HG02623 (cell line): ENCODE measurements at regions not wholly inside any gene's neighbourhood (a gene's known extent, or its start where the extent isn't known, plus 50 kb on each side); places are given as distances from the start of the nearest gene placed in this dataset.
"Not testable (repeated sequence)": the region's sequence is repeated elsewhere in the genome, so short reads cannot be mapped to it uniquely, and the experiment has no call there.

Experiments used
- ATAC-seq: cut with Tn5 transposase; IDR thresholded peaks from one replicate; pipeline ENCODE4 v1.9.1; 2021; ENCODE audit warnings: moderate library complexity; ENCODE audit not compliant: unreplicated experiment

DNA sequence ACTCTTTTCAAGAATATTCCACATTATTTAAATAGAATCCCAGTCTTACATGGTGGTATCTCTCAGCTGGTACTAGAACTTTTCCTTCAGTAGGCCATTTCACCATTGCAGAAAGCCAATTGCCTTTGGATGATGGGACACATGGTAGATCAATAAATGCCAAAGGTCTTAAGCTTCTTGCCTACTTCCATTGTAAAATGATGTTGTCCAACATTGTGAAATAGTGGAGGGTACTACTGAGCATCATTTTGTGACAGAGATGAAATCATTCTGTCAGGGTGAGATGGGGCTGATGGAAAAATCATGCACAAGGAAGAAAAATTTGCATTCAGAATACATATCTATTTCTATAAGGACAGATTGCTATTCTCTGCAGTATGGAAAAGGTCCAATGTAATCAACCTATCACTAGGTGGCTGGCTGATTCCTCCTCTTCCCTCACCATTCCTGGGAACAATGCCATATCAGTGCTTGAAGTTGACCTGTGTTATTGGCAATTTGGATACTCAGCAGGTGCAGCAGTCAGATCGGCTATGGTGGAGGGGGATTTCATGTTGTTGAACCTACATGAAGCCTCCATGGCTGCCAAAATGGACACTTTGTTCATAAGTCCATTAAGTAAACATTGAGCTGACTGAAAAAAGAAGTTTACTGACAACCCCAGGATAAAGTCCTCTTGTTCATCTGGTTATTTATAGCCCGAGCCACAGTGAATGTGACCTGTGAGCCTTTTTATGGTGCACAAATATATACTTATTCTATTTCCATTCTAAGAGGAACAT is 596.9 kb upstream of the ARPP21 start:
- ATAC-seq = no peak

DNA sequence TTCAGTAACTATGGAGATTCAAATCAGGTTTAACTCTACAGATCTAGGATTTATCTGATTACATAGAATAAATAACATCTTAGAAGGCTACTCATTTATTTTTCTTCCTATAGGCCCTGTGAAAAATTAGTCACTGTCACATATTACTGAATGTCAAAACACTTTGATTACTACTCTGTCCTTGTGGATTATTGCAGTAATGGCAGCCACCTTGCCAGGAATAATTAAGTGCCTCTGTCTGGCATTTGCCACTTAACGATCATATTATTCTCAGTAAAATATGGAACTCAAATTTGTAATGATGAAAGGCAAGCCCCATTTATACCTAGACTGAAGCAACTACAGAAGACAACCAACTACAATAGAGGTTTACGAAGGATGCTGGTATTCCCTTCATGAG is 596.3 kb upstream of the ARPP21 start:
- no peak for ATAC-seq

DNA sequence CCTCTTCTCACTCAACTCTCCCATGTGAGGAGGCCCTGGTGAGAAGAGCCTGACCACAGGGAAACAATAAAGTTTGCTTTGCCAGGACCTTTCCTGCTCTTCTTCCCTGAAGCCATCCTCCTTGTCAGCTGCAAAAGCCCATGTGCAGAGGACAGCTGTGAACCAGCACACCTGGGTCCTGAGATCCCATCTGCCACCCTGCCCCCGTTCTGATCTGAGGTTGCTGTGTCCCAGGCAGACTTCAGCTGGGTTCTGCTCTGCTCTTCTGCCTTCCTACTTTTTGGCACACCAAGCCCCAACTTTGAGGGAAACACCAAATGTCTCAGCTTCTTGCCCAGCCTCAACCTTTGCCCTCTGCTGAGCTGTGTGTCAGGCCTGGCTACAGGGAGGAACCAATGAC is 595.1 kb upstream of the ARPP21 start:
- no peak for ATAC-seq

DNA sequence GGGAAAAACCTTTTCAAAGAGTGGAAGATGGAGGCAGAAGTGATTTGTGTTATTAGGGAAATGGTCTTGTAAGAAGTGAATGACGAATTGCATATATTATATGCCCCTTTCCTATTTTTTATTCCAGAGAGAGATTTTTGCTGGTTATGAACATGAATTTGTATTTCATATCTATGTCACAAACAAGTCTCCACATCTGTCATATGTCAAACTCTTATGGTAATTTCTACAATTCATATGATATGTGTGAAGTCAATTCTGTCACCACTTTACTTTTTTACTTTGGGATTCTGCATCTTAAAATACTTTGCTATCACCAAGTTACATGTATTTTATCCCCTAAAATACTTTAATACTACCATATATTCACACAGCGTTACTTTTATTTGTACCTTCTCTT is 594.2 kb upstream of the ARPP21 start:
- no peak for ATAC-seq

DNA sequence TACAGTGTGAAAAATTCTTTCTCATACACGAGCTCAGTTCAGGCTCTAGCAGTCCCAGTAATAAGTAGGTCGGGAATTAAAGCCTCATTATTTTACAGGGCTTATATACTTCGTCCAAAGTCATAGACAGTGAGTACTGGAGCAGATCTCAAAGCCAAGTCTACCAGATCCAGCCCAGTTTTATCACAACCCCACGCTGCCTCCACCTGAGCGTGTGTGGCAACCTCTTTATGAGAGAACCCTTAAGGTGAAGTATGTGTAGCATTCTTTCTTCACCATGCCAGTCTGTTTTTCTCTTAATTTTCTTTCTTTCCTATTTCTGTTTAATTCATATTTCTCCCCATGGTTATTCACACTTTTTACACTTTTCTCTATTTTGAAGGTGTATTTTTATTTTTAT is 574.6 kb upstream of the ARPP21 start:
- no peak for ATAC-seq

DNA sequence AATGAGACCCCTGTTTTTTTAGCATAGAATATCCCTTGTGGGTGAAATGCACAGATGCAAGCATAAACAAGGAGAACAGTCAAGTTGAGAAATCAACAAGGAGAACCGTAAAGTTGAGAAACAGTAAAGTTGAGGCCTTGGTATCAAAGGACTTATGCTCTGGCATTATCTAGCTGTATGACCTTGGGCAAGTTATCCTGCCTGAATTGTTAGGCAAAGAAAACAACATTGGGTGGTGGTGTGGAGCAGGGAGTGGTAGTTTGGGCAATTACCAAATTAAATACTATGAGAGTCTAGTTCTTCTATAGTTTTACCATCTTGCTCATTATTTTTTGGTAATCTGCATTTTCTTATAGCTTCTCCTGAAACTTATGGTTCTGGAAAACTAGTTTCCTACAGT is 573.4 kb upstream of the ARPP21 start:
- no peak for ATAC-seq

DNA sequence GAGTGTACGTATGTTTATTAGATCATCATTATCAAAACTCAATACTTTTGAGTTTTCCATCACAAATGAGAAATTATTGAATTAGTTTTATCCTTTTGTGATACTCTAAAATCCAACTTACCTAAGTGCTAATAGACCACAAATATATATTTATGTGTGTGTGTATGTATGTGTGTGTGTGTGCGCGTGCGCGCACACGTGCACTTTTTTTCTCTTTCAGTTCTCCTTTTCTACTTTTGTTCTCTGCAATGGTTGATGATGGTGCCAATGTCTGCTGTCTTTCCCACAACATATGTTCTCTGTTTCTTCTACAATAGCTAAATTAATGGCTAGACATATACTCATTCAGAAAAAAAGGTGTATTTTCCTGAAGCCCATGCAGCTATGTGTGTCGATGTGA is 571.6 kb upstream of the ARPP21 start:
- no peak for ATAC-seq

DNA sequence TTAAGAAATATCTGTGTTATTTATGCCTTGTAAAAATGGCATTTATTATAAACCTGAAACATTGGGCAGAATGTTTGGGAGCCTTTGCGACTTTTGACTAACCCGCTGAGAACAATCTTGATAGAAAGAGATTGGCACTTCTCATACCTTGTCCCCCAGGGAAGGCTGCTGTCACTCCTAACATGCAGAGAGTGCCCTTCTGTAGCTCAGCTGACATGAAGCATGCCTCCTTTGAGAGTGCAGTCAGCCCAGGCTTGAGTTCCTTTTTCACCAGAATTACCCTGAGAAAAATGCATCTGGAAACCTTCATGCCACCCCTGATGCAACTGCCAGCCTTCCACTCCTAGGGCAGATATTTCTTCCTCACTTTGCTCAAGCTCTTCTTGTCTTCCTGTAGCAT is 569.2 kb upstream of the ARPP21 start:
- no peak for ATAC-seq

DNA sequence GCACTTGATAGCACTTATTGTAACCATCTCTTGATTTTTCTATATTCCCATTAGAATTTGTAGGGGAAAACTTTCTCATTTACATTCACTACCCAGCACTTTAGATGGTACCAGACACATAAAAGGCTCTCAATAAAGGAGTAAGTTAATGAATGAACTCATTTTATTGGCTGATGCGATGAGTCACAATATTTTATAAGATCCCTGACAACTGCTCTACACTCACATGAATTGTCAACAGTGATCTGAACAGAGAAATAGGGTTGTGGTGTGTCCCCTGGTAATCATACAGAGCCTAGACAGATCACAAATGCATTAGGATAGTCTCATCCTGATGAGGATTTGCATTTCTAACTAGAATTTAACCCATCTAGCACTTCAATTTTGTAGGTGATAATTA is 567.6 kb upstream of the ARPP21 start:
- no peak for ATAC-seq

DNA sequence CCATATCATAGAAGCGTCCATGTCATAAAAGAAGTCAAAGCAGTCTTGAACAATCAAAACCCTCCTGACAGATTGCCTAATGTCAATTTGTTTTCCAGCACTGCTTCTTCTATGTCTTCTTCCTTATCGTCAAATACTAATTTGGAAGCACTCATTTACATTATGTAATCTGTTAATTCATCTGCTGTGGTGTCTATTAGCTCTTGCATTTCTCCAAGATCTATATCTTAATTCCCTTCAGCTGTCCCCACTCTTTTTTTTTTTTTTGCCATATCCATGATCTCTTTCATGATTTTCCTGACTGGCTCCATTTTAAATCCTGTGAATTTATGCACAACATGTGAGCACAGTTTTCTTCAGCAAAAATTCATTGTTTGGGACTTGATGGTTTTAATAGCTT is 560.5 kb upstream of the ARPP21 start:
- ATAC-seq = no peak

DNA sequence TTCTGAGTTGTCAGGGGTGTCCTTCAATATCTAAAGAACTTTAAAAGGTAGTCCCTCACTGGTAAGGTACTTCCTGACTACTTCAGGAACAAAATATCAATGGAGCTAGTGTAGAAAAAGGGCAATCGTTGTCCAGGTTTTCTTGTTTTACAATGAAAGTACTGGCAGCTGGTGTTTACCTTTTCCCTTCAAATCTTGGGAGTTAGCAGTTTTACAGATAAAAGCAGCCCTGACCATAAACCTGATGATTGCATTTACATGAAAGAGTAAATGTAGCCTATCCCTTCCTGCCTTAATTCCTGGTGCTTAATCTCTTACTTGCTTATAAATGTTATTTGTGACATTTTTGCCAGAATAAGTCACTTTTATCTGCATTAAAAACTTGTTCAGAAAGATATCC is 559.9 kb upstream of the ARPP21 start:
- no peak for ATAC-seq

DNA sequence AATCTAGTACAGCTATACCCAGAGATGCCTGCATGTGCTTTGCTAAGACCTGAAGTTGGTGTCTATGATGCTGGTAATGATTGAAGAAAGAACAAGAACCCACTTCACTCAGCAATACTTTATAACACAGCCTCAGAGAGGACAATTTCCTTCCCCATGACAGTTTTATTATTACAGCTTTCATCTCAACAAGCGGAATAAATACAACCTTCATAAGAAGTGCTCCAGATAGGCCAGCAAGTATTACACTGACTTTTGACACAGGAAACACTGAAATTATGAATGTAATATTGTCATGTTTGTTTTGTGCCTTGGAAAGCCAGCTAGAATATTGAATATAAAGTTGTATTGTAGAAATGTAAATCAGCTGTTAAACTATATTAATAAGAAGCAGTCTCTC is 557.4 kb upstream of the ARPP21 start:
- ATAC-seq = no peak

DNA sequence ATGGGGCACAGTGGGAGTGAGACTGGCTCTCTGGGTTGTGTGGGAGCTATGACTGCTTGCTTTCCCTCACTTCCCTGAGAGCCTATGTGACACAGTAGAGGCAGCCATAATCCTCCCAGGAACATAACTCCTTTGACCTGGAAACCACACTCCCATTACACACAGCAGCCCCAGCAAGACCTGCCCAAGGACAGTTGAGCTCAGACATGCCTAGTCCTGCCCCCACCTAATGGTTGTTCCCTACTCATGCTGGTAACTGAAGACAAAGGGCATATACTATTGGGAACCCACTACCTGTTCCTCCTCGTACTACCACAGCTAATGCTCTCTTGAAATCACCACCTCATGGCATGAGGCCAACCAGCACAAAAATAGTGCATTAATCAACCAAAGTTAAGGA is 550.4 kb upstream of the ARPP21 start:
- no peak for ATAC-seq

DNA sequence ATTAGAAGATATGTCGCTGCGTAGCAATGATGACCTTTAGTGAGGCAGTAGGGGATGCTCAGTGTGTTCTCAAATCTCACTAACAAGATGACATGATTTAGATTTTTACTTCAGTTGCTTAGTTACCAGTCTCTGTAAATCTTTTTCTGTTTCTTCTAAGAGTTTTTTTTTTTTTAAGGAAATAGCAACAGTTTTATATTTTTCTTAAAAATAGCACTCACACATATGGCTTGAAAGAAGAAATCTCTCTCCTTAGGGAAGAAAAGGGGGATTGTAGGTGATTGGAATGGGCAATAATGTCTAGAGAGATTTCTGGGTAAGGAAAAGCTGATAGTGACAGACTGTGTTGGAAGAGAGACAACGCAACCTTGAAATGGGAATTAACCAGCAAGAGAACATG is 524.6 kb upstream of the ARPP21 start:
- ATAC-seq = no peak

DNA sequence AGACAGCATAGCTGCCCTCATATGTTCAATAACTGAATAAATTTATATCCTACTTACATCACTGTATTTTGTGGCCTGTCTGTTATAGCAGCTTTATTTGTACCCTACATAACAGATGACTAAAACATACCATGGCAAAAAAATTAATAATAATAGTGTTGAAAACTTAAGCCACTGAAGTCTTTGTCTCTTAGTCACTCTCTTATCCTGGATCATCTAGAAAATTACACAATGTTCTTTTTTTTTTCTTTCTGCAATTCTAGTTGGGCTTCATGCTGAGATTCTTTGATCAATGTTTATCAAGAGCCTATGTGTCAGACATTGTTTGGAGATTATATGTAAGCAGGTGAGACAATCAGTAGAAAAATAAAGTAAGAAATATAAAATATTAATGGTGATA is 519.3 kb upstream of the ARPP21 start:
- ATAC-seq = no peak

DNA sequence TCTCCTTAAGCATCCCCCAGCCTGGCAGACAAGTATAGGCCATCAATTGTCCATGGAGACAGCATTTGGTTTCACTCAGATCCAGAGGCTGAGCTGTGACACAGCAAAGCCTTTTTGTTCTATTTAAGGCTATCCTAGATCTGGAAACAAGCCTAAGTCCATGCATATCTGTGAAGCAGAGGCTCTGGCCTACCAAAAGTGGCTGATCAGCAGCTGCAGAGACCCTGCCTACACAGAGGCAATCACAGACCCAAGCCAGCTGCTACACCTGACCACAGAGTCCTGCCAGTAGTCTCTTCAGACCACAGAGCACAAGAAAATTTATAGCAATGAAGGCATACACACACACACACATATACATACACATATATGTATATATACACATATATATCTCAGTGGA is 501.7 kb upstream of the ARPP21 start:
- no peak for ATAC-seq

DNA sequence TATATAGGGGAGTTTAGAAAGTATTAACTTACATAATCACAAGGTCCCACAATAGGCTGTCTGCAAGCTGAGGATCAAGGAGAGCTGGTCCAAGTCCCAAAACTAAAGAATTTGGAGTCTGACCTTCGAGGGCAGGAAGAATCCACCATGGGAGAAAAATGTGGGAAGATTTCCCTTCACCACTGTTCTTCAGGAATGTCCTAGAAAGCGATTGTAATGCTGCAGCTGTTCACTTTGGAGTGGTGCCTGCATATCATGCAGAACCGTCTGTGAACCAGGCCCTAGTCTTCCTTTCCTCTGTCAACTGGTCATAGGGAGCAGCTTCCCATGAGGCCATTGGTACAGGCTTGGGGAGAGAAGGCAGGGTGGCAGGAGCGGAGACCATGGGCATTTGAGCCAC is 497.9 kb upstream of the ARPP21 start:
- no peak for ATAC-seq

DNA sequence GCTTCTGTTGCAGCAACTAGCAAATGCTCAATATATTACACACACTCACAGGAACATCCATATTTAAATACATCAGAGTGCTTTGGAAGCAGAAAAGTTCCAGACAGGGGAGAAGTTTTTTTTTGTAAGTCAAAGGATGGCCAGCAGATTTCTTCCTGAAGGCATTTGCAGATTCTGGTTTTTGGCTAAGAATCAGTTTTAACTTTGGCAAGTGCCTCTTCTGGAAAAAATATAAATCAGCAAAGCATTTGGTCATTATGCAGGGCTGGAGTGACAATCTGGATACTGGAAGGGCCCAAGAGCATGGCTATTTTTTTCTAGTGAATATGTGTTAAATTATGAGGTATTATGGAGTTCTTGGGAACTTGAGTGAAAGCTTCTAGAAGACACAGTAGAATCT is 495.3 kb upstream of the ARPP21 start:
- no peak for ATAC-seq

DNA sequence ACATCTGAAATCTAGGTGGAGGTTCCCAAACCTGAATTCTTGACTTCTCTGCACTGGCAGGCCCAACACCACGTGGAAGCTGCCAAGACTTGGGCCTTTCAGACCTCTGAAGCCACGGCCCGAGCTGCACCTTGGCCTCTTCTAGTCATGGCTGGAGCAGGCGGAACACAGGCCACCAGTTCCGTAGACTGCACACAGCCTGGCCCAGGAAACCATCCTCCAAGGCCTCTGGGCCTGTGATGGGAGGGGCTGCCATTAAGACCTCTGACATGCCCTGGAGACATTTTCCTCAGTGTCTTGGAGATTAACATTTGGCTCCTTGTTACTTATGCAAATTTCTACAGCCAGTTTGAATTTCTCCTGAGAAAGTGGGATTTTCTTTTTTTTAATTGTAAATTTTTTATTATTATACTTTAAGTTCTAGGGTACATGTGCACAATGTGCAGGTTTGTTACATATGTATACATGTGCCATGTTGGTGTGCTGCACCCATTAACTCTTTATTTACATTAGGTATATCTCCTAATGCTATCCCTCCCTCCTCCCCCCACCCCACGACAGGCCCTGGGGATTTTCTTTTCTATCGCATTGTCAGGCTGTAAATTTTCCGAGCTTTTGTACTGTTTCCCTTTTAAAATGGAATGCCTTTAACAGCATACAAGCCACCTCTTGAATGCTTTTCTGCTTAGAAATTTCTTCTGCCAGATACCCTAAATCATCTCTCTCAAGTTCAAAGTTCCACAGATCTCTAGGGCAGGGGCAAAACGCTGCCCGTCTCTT is 492.9 kb upstream of the ARPP21 start:
- ATAC-seq = not testable (repeated sequence)

DNA sequence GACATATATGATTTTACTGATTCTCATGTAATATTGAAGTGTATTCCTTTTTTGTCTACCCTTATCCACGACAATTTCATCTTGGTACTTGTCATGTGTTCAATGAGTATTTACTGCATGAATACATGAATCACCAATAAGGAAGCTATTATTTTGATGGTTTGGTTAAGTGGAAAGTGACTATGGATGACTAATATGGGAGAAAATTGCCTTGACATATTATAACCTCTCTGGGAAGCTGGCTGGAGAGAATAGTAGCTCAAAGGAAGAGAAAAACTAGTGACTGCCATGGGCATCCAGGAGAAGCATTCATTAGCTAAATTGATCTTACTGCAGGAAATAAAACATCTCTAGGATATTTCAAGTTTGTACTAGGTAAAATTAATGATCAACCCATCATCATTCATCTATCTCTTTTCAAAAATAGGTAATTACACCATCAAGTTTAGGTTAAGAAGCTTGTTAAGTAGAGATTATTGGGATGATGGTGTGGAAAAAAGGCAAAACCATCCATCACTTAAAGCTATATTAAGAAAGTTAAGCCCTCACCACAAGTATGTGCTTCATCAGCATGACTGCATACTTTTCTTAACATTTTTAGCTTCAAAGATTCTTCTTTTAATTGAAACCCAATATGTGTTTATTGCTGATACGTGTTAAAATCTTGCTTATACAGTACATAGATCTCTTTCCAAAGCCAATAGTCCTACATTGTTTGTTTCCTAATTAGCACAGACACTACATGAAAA is 455.2 kb upstream of the ARPP21 start:
- ATAC-seq = no peak

DNA sequence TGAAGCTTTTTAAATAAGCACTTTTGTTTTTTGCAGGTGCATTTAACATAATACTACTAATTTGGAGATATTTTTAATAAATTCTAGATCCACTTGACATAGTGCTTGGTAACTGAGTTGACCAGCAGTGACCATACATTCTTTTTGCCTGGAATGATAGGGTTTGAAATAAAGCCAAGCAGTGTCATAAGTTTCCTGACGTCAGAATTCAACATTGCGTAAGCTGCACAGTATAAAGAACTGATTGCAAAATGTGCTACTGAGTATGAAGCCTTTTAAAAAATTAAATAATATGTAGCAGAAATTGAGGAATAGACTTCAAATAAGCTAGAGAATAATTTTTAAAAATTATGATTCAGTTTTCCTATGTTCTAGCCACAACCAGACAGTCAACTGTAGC is 454.6 kb upstream of the ARPP21 start:
- no peak for ATAC-seq

DNA sequence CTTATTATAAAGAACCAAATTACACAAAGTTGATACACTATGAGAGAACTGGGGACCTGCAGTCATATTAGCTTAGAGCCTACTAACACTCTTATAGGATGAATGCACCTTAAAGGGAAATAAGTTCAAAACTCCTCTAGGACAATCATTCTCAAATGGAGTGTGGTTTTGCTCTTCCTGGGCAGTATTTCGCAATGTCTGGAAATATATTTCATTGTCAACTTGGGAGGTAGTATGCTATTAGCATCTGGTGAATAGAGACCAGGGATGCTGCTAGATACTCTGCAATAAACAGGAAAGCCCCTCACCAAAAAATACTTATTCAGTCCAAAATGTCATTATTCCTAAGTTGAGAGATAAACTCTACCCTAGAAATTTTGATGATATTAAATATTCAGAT is 451.4 kb upstream of the ARPP21 start:
- ATAC-seq = no peak
